A549 (cell line): ENCODE measurements at regions not wholly inside any gene's neighbourhood (a gene's known extent, or its start where the extent isn't known, plus 50 kb on each side); places are given as distances from the start of the nearest gene placed in this dataset.
"Not testable (repeated sequence)": the region's sequence is repeated elsewhere in the genome, so short reads cannot be mapped to it uniquely, and the experiment has no call there.

ENCODE experiments used
- ATAC-seq, 2 experiments: fragments of 200-7000 bp in 1 of 2; fragments of >200 bp in 1 of 2; cut with Nextera tagmentation in 1 of 2; cut with Tn5 transposase in 1 of 2; 3 replicates each; pipeline versions ENCODE4 v1.8.0 to v1.9.1; 2018 to 2020; ENCODE audit warnings: mild to moderate bottlenecking in 1 of 2, moderate library complexity in 1 of 2
- CTCF ChIA-PET: fragments of 300-600 bp; sonication (Branson Sonifier 250); formaldehyde crosslinking; extraction: SDS; loops from one replicate; lab custom pipeline; 2021; ENCODE audit warnings: antibody characterized with exemption, inconsistent platforms; lab: Yijun Ruan, JAX
- POLR2A ChIA-PET: fragments of 350-600 bp; formaldehyde crosslinking; extraction: SDS; loops from one replicate; lab custom pipeline; 2021; ENCODE audit warnings: antibody characterized with exemption, inconsistent platforms; lab: Yijun Ruan, JAX
- DNase-seq, 2 experiments: peaks; one replicate each; pipeline versions ENCODE4 v3.0.0 to v3.0.0-alpha.2; 2011 to 2016; ENCODE audit warnings: low read depth in 1 of 2, low spot score in 1 of 2
- FAIRE-seq: peaks from 2 replicates; lab custom pipeline; 2011; peaks lifted over from hg19 to GRCh38; lab: Jason Lieb, UNC
- H3K27ac ChIP-seq, 2 experiments: fragments of >200 bp; sonication (Bioruptor Twin); formaldehyde crosslinking; 3 replicates each; pipeline ENCODE4 v1.5.1; 2016 to 2017
- H3K4me1 ChIP-seq: fragments of >200 bp; sonication (Bioruptor Twin); formaldehyde crosslinking; 3 replicates; pipeline ENCODE4 v1.6.1; 2016
- H3K4me2 ChIP-seq: fragments of >200 bp; sonication (Bioruptor Twin); formaldehyde crosslinking; 3 replicates; pipeline ENCODE4 v1.6.1; 2016
- H3K4me3 ChIP-seq: fragments of >200 bp; sonication (Bioruptor Twin); formaldehyde crosslinking; 3 replicates; pipeline ENCODE4 v1.5.1; 2016
- H3K9me3 ChIP-seq: fragments of >200 bp; sonication (Bioruptor Twin); formaldehyde crosslinking; 3 replicates; pipeline ENCODE4 v1.6.1; 2016
- ATOH8 ChIP-seq: fragments of 250-450 bp; sonication (Bioruptor Pico); IDR thresholded peaks from 2 replicates; pipeline ENCODE4 v1.5.0; 2020; ENCODE audit warnings: low read depth, mild to moderate bottlenecking, moderate library complexity
- BCL3 ChIP-seq: fragments of >200 bp; sonication (Bioruptor Twin); formaldehyde crosslinking; IDR thresholded peaks from 3 replicates; pipeline ENCODE4 v1.6.1; 2016
- BHLHE40 ChIP-seq: IDR thresholded peaks from 2 replicates; pipeline ENCODE4 v1.6.1; 2012; ENCODE audit warnings: low read depth, low read length, inconsistent platforms
- CBX2 ChIP-seq: fragments of 200-600 bp; sonication (generic); IDR thresholded peaks from 2 replicates; pipeline ENCODE4 v1.6.1; 2016; ENCODE audit warnings: low read depth, mild to moderate bottlenecking, borderline replicate concordance
- CBX8 ChIP-seq: fragments of 200-600 bp; sonication (generic); IDR thresholded peaks from 2 replicates; pipeline ENCODE4 v1.6.1; 2016
- CHD4 ChIP-seq: fragments of 200-600 bp; sonication (generic); IDR thresholded peaks from 2 replicates; pipeline ENCODE4 v1.6.1; 2016; ENCODE audit warnings: antibody characterized with exemption, mild to moderate bottlenecking, borderline replicate concordance
- CTCF ChIP-seq: fragments of >200 bp; sonication (Bioruptor Twin); formaldehyde crosslinking; IDR thresholded peaks from 3 replicates; pipeline ENCODE4 v1.5.1; 2016
- EHMT2 ChIP-seq: fragments of 200-600 bp; sonication (generic); IDR thresholded peaks from 2 replicates; pipeline ENCODE4 v1.6.1; 2016; ENCODE audit warnings: antibody characterized with exemption, low read depth, mild to moderate bottlenecking, moderate library complexity
- FOSB ChIP-seq: fragments of 250-450 bp; sonication (Bioruptor Pico); IDR thresholded peaks from 2 replicates; pipeline ENCODE4 v1.5.0; 2020; ENCODE audit warnings: mild to moderate bottlenecking, moderate library complexity
- FOSL2 ChIP-seq, 2 experiments: fragments of 450-650 bp in 1 of 2; fragments of >200 bp in 1 of 2; sonication (Bioruptor Twin) in 1 of 2; formaldehyde crosslinking; IDR thresholded peaks; 2 replicates each; pipeline versions ENCODE4 v1.5.0 to v1.6.1; 2016 to 2020; ENCODE audit warnings: mild to moderate bottlenecking in 1 of 2, moderate library complexity in 1 of 2
- GATA3 ChIP-seq: IDR thresholded peaks from 2 replicates; pipeline ENCODE4 v1.6.1; 2012; ENCODE audit warnings: borderline replicate concordance
- HOXB13 ChIP-seq: fragments of 250-450 bp; sonication (Bioruptor Pico); IDR thresholded peaks from 2 replicates; pipeline ENCODE4 v1.5.0; 2020; ENCODE audit warnings: low read depth, mild to moderate bottlenecking, moderate library complexity
- HOXB5 ChIP-seq: fragments of 250-450 bp; sonication (Bioruptor Pico); IDR thresholded peaks from 2 replicates; pipeline ENCODE4 v1.5.0; 2020; ENCODE audit warnings: mild to moderate bottlenecking, moderate library complexity
- JUNB ChIP-seq: fragments of >200 bp; sonication (Bioruptor Twin); formaldehyde crosslinking; IDR thresholded peaks from 2 replicates; pipeline ENCODE4 v1.6.1; 2016
- KDM1A ChIP-seq: fragments of 200-600 bp; sonication (generic); IDR thresholded peaks from 2 replicates; pipeline ENCODE4 v1.6.1; 2016; ENCODE audit warnings: low read depth, mild to moderate bottlenecking
- KDM5A ChIP-seq: fragments of 200-600 bp; sonication (generic); IDR thresholded peaks from 2 replicates; pipeline ENCODE4 v1.6.1; 2016; ENCODE audit warnings: antibody characterized with exemption, mild to moderate bottlenecking
- NR3C1 ChIP-seq: fragments of >200 bp; sonication (Bioruptor Twin); formaldehyde crosslinking; IDR thresholded peaks from 3 replicates; pipeline ENCODE4 v1.6.1; 2017
- POLR2AphosphoS2 ChIP-seq: conservative IDR thresholded peaks from 2 replicates; pipeline ENCODE4 v1.6.1; 2012; ENCODE audit warnings: low read length, improper control_type of control experiment, inconsistent platforms
- RARB ChIP-seq: fragments of 250-450 bp; sonication (Bioruptor Pico); IDR thresholded peaks from 2 replicates; pipeline ENCODE4 v1.8.0; 2021; ENCODE audit warnings: mild to moderate bottlenecking, moderate library complexity
- RCOR1 ChIP-seq: fragments of 150-350 bp; IDR thresholded peaks from 2 replicates; pipeline ENCODE4 v1.6.1; 2014; ENCODE audit warnings: antibody characterized with exemption, low read length, low read depth
- RFX5 ChIP-seq: fragments of 450-650 bp; IDR thresholded peaks from 2 replicates; pipeline ENCODE4 v1.7.1; 2014; ENCODE audit warnings: antibody characterized with exemption, mild to moderate bottlenecking, moderate library complexity
- SMC3 ChIP-seq: fragments of >200 bp; sonication (Bioruptor Twin); formaldehyde crosslinking; IDR thresholded peaks from 3 replicates; pipeline ENCODE4 v1.6.1; 2018; ENCODE audit warnings: inconsistent platforms
- SREBF2 ChIP-seq: fragments of 450-650 bp; IDR thresholded peaks from 2 replicates; pipeline ENCODE4 v1.6.1; 2014; ENCODE audit warnings: mild to moderate bottlenecking, moderate library complexity
- TFCP2L1 ChIP-seq: fragments of 250-450 bp; sonication (Bioruptor Pico); IDR thresholded peaks from 2 replicates; pipeline ENCODE4 v1.5.0; 2021; ENCODE audit warnings: mild to moderate bottlenecking
- ZC3H11A ChIP-seq: fragments of 450-650 bp; IDR thresholded peaks from 2 replicates; pipeline ENCODE4 v1.6.1; 2014; ENCODE audit warnings: antibody characterized with exemption, mild to moderate bottlenecking
- ZFP36 ChIP-seq: fragments of 450-650 bp; IDR thresholded peaks from 2 replicates; pipeline ENCODE4 v1.6.1; 2014; ENCODE audit warnings: borderline replicate concordance; ENCODE audit not compliant: partially characterized antibody
- ZNF302 ChIP-seq: fragments of 250-450 bp; sonication (Bioruptor Pico); IDR thresholded peaks from 2 replicates; pipeline ENCODE4 v1.9.0; 2021; ENCODE audit warnings: inconsistent platforms, mild to moderate bottlenecking, moderate library complexity
- WGBS: methylation state at CpG from one replicate; pipeline ENCODE4 v1.1.6; 2017; ENCODE audit errors: missing lambda C conversion rate; 5-methylcytosine and 5-hydroxymethylcytosine counted together

GRCh38 chr21:17697473-17697872 lies 84.8 kb upstream of the BTG3 start:
- H3K27ac ChIP-seq, result no peak overlapping the region
- H3K4me2 ChIP-seq, result no peak overlapping the region
- TF ChIP-seq HOXB5, result no peak
- TF ChIP-seq RARB (CRISPR knock-in tag), result no peak
- no peak for TF ChIP-seq EHMT2
- no peak for TF ChIP-seq RCOR1
- TF ChIP-seq BHLHE40, result no peak
- TF ChIP-seq JUNB, result no peak
- TF ChIP-seq POLR2AphosphoS2, result no peak
- no peak for TF ChIP-seq CTCF
- TF ChIP-seq CBX8, result no peak
- TF ChIP-seq GATA3, result no peak
- no peak for TF ChIP-seq ZNF302
- no peak for TF ChIP-seq KDM5A
- no peak for TF ChIP-seq CHD4
- no peak for TF ChIP-seq FOSL2 (IDR thresholded peaks at IDR 0.05)
- TF ChIP-seq FOSL2 (CRISPR knock-in tag; IDR thresholded peaks at IDR 0.05), result no peak
- TF ChIP-seq BCL3, result no peak
- no peak for TF ChIP-seq RFX5
- no peak for TF ChIP-seq TFCP2L1 (CRISPR knock-in tag)
- no peak for DNase-seq
- H3K4me3 ChIP-seq, result no peak overlapping the region
- ATAC-seq, result no peak
- H3K9me3 ChIP-seq, result no peaks in the 10 kb centered on the region
- no peak for FAIRE-seq
- POLR2A ChIA-PET, result no interaction called here
- no peaks in the 10 kb centered on the region for H3K4me1 ChIP-seq
- CTCF ChIA-PET, result interaction anchor here (1.6 kb wide), 1 partner anchor 18 kb away, joined by 3 read pairs; no protein-coding TSS in a partner anchor

GRCh38 chr21:17694416-17694815 lies 81.7 kb upstream of the BTG3 start:
- DNase-seq, H3K27ac ChIP-seq, POLR2A ChIA-PET, H3K4me3 ChIP-seq, H3K4me2 ChIP-seq, H3K9me3 ChIP-seq, CTCF ChIA-PET, ATAC-seq, FAIRE-seq, H3K4me1 ChIP-seq: not testable (repeated sequence)
- 48% methylated on average over 9 of the region's 9 CpGs for WGBS

GRCh38 chr21:17693801-17694200 lies 81.1 kb upstream of the BTG3 start:
- ChIA-PET POLR2A (no interaction called here), CTCF (no interaction called here)
- FAIRE-seq (no peak), DNase-seq (no peak), ATAC-seq (no peak)
- no peak for TF ChIP-seq CHD4
- no peak for TF ChIP-seq GATA3
- TF ChIP-seq KDM1A, result no peak
- no peak for TF ChIP-seq SREBF2
- TF ChIP-seq ZC3H11A, result no peak
- TF ChIP-seq FOSL2 (IDR thresholded peaks at IDR 0.05), result no peak
- no peak for TF ChIP-seq FOSL2 (CRISPR knock-in tag; IDR thresholded peaks at IDR 0.05)
- no peak for TF ChIP-seq CBX8
- no peak for TF ChIP-seq HOXB5
- no peak for TF ChIP-seq ZFP36
- no peak for TF ChIP-seq HOXB13 (CRISPR knock-in tag)
- TF ChIP-seq SMC3, result no peak
- no peak for TF ChIP-seq FOSB (CRISPR knock-in tag)
- no peak for TF ChIP-seq ATOH8 (CRISPR knock-in tag)
- no peak for TF ChIP-seq CBX2
- TF ChIP-seq NR3C1, result no peak
- Histone ChIP-seq H3K27ac (no peak overlapping the region), H3K4me1 (0 out of 3 replicates have a peak, but pooled peaks cover 8% of the 10 kb centered on the region), H3K4me2 (no peak overlapping the region), H3K4me3 (no peak overlapping the region), H3K9me3 (no peaks in the 10 kb centered on the region)
- 70% methylated on average over 6 of the region's 8 CpGs for WGBS
